SK-N-DZ (cell line): ENCODE measurements at regions not wholly inside any gene's neighbourhood (a gene's known extent, or its start where the extent isn't known, plus 50 kb on each side); places are given as distances from the start of the nearest gene placed in this dataset.
"Not testable (repeated sequence)": the region's sequence is repeated elsewhere in the genome, so short reads cannot be mapped to it uniquely, and the experiment has no call there.

ENCODE experiments used
- DNase-seq: peaks from one replicate; pipeline ENCODE4 v3.0.0-alpha.2; 2015; ENCODE audit warnings: low spot score

DNA sequence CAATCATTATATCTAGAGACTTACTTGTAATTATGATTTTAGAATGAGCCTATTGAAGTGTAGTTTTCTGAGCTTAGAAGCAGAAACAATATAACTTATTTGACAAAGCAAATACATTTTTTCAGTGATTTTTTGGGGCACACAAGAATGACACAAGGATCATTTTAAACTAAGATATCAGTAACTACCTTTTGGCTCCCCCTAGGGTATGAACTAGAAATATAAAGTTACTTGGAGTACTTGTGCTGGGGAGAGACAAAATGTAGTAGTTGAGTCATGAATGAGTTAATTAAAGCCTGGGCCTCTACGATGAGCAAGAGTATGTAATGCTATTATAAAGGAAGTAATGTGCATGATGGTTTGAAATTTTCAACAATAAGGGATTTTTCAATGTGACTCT is 1244.1 kb upstream of the ACO1 start:
- DNase-seq, result peak; percentile 8

DNA sequence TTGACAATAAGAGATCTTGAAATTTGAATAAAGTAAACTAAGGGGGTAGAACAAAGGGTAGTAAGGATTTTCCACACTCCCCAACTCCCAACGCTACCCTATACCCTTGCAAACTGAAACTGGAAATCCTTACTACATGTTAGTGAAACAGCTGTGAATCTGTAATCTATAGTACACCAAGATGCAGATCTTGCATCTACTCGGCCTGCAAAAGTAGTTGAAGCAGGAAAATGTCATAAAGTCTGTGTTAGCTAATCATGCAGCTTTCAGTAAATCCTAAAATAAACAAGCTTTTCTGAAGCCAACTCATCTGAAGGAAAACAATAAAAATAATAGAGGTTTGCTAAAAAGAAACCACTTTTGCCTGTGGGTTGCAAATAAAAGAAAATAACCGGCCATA is 1242.0 kb upstream of the ACO1 start:
- no peak for DNase-seq

DNA sequence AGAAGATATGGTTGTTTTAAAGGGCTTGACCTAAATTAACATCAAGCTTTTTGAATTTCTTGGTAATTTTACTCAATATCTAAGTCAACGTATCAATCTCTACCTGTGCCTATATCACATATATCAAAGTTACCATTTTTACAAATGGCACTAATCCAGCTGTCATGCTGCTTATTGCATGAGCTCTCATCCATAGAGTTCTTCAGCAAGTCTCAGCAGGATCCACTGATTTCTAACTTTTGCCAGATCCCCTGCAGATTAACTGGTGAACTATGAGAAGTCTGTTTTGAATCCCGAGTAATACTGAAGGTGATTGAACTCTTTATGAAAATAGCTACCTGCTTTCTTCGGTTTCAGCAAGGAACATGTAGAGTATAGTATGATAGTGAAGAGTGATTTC is 1239.8 kb upstream of the ACO1 start:
- no peak for DNase-seq

DNA sequence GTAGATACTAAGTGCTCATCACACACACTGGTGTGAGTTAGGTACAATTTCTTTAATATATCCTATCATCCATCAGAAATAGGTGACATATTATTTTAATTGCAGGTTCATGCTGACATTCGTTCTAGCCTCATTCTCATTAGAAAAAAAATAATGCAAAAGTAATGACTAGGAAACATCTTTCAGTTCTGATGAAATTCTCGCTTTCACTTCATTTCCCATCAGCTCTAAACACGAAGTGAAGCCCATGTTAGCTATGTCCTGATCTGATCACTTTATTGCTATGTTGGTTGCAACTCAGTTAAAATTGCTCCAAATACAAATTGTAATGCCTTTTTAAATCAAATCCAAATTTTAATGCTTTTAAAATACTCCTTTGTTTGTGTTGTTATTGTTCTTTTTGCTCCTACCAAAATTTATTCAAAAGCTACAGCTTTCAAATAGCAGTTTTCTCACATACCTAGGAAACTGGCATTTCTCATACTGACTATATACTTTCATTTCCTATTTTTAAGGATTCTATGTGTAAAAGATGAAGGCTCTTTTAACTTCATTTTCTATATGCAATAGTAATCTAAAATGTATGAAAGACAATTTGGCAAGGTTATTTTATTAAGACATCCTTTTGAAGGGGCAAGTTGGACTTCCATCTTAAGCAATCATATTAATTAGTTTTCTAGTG is 1237.8 kb upstream of the ACO1 start:
- DNase-seq, result no peak

DNA sequence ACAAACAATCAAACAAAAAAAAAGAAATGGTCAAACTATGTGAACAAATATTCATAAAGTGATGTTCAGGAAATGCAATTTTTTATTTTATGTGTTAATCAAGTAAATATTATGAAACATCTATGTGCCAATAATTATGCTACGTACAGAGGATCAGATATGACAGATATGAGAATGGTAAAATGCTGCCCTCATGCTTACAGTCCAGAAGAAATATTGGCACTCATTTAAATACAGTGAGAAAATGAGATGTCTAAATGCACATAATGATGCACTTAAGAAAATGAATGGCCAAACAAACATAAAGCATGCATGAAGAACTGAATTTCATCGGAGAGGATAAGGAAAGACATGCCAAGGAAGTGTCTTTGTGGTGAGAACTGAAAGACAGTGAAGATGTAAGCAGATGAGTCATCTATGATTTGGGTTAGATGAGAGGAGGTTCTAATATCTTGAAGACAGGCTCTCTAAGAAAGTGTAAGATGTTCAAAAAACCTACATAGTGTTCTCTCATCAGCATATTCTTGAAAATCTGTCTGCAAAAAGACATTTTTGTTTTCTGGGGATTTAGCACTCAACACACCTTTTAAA is 1231.1 kb upstream of the ACO1 start:
- no peak for DNase-seq

DNA sequence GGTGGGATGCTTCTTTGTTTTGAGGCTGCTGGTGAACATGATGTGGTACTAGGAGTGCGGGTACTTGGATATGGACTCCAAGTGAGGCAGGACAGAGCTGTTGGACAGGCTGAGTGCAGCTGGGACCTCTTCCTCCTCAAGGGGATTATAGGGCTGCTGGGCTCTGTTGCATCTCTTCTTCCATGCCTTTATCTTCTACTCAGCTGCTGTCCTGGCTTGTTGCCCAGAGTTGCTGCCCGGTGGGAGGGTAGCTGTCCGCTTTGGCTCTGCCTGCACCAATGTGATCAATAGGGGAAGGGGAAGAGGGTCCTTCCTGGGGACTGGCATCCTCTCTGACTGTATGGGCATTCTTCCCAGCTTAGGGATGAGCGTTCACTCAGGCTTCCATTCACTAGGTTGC is 1217.9 kb upstream of the ACO1 start:
- DNase-seq, result no peak

DNA sequence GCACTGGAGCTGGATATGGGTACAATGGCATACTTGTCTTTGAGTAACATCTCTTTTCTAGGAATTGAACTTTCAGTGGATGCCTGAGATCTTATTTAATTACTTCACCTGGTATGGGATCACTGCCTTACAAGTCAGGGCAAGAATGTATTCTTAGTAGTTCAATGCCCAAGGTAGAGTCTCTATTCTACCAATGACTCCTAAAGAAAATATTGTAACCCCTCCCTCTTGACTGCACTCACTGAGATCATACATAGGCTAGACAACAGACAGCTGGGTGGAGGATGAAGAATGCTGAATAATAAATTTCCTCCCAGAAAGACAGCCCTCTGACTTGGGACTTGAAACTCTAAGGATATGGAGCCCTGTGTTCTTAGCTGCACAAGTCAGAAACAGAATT is 1216.3 kb upstream of the ACO1 start:
- no peak for DNase-seq

DNA sequence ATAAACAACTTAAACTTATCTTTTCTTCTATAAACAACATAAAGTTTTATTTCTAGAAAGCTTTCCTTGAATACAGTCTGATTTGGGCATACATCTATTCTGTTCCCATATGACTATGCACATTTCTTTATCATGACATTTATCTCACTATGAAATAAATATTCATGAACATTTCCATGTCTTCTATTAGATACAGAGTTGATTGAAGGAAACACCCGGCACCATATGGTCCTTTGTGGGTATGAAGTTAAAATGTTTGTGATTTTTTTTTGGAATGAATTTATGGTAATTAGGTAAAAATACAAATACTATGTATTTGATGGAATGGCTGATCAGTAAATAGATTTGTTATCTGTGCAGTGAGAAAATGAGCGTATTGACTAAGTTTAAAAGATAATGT is 1209.8 kb upstream of the ACO1 start:
- no peak for DNase-seq

DNA sequence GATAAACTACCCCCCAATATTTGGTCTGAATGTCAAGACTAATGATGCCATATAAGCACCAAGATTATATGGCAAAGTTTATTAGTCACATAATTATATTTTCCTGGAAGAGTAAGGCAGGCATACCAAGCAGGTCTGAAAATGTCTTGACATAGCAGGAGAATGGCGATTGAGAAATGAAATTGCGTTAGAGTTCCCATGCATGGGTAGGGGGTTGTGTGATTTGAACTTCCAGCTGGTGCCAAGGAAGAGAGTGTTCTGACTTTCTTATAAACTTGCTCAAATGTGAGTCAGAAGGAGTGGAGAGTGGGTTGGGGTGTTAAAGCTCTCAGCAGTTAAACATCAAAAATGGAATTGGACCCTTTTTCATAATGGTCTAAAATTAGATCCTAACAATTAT is 1200.6 kb upstream of the ACO1 start:
- no peak for DNase-seq

DNA sequence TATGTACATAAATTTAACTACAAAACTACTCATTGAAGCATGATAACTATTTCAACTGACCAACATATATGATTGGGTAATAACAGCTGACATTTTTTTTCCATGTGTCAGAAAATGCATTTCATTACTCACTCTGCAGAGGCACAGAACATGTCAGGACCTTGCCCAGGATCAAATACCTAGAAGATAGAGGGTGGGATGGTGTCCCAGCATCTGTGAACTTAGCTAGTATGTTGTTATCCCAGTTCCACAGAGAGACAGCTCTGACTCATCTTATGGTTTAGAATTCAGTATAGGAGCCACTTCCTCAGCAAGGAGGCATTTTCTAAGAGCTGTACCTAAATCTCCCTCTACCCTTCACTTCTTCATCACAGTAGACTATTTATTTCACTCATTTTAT is 1198.6 kb upstream of the ACO1 start:
- DNase-seq, result no peak

DNA sequence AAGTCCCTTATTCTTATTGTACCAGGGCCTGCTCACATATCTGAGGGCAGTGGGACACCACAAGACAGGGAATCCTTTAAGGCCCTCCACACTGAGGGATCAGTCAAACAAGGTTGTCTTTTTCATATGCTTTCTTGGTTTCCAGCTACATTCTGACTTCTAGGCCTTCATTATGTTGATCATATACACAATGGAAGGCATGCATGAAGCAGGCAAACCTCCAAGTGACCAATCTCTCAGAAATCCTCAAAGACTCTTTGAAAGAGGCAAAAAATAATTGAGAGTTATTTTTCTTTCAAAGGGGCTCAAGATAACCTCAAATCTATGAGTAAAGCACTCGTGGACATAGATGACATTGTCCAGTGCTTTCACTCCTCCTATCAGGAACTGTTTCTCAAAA is 1195.9 kb upstream of the ACO1 start:
- no peak for DNase-seq

DNA sequence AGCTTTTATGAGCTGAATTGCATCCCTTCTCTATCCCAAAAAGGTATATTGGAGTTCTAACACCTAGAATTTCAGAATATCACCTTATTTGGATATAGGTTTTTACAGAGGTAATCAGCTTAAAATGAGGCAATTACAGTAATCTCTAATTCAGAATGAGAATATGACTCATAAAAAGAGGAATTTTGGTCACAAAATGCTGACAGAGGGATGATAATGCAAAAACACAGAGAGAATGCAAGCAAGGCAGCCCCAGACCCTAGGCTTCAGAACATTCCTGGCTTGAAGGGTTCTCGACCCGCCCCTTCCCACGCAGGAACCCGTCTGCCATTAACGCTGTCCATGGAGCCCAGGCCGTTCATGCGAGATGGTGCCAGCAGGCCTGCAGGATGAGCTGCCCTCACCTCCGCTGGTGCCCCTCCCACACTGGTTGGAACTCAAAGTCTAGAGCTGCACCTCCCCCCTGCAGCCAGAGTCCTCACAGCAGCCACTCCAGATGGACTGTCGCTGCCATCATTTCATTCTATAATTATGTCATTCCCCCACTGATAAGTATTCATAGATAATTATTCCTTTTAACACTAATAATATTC is 1173.4 kb upstream of the ACO1 start:
- no peak for DNase-seq

DNA sequence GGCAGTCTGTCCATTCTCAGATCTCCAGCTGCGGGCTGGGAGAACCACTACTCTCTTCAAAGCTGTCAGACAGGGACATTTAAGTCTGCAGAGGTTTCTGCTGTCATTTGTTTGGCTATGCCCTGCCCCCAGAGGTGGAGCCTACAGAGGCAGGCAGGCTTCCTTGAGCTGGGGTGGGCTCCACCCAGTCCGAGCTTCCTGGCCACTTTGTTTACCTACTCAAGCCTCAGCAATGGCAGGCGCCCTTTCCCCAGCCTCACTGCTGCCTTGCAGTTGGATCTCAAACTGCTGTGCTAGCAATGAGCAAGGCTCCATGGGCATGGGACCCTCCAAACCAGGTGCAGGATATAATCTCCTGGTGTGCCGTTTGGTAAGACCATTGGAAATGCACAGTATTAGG is 1154.5 kb upstream of the ACO1 start:
- not testable (repeated sequence) for DNase-seq

DNA sequence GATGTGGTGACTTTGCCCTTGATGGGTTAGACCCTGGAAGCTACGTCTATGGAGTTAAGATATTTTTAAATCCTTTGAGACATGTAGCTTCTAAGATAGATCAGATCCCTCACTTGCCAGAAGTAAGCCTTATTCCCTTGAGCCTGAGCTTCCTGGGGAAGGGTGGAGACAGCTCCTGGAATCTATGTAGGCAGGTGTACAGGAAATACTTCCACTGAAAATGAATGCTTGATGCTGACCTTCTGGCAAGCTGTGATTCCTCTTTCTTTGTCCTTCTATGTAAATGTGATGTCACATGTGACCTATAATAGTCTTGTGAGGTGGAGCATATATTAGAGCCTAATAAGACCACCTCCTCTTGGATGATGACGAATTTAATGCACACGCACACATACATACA is 1152.0 kb upstream of the ACO1 start:
- DNase-seq, result no peak

DNA sequence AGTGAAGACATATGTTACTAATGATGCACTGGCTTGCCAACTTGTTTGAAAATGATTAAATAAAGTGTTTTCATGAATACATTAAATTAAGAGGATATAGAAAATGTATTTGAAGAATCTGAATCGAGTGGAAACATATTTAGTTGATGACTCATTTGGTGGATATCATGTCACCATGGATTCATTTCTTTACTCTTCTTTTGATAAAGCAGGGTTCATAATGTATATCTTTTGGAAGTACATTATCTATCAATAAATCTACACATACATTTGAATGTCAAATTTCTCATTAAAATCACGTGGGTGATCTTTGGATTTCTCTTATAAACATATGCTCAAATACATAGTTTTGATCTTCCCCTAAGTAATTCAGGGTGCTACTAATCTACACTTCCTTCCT is 1148.1 kb upstream of the ACO1 start:
- DNase-seq, result no peak

DNA sequence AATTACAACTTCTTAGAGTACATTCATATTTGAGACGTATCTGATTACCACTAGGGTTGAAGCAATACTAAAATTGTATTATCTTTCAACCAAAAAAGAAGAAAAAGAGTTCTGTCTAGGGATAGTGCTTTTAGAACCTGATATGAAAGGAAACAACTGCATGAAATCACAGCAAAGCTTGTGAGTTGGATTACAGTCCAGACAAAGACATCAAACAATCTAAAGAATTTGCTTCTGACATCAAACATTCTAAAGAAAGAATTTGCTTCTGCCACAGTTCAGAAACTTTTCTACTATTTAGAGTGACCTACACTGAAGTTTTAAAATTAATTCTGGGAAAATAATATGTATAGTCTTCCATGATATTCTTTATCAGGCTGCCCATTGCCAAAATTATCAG is 1141.1 kb upstream of the ACO1 start:
- no peak for DNase-seq

DNA sequence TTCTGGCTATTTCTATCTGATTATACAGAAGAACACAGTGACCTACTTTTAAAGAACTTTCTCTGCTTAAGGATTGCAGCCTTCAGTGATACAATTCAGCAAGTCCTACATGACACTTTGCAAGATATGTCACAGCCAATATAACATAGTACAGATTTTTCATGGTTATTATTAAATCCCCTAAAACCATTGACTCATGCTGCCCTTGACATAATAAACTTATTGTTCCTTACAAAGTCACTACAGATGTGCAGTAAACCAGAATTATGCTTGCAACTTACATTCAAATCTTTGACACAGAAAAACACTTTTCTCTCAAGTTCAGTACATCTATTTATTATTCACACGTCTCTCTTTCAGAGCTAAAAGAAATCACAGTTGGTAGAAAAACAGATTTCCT is 1136.3 kb upstream of the ACO1 start:
- no peak for DNase-seq

DNA sequence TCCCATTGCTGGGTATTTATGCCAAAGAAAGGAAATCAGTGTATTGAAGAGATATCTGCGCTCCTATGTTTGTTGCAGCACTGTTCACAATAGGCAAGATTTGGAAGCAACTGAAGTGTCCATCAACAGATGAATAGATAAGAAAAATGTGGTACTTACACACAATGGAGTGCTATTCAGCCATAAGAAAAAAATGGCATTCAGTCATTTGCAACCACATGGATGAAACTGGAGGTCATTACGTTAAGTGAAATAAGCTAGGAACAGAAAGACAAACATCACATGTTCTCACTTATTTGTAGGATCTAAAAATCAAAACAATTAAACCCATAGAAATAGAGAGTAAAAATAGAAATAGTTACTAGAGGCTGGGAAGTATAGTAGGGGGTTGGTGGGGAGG is 1133.1 kb upstream of the ACO1 start:
- no peak for DNase-seq

DNA sequence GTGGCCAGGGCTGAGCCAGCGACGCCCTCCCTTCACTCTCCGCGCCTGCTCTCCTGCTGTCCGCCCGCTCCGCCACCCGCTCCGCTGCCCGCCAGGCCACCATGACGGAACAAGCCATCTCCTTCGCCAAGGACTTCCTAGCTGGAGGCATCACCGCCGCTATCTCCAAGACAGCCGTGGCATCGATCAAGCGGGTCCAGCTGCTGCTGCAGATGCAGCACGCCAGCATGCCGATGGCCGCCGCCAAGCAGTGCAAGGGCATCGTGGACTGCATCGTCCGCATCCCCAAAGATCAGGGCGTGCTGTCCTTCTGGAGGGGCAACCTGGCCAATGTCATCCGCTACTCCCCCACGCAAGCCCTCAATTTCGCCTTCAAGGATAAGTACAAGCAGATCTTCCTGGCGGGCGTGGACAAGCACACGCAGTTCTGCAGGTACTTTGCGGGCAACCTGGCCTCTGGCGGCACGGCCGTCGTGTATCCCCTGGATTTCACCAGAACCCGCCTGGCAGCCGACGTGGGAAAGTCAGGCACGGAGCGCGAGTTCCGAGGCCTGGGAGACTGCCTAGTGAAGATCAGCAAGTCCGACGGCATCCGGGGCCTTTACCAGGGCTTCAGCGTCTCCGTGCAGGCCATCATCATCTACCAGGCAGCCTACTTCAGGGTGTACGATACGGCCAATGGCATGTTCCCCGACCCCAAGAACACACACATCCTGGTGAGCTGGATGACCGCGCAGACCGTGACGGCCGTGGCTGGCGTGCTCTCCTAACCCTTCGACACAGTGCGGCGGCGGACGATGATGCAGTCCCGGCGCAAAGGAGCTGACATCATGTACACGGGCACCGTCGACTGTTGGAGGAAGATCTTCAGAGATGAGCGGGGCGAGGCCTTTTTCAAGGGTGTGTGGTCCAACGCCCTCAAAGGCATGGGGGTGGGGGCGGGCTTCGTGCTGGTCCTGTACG is 1130.4 kb upstream of the ACO1 start:
- no peak for DNase-seq

DNA sequence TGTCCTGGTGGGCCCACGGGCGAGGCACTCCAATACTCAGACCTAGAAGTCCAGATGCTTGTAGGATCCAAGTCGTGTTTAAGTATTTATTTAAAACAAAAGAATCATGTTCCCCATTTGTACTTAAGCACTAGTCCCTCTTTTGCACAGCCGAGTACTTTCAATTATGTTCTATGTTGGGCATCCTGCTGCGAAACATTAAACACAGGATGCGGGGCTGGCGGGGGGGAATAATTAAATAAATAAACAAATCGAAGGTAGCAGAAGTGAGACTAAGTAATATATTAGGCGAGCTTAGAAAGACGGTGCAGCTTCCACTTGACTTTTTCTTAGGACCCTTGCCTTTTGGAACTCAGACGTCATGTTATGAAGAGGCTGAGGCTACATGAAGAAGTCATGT is 1129.2 kb upstream of the ACO1 start:
- DNase-seq, result no peak

DNA sequence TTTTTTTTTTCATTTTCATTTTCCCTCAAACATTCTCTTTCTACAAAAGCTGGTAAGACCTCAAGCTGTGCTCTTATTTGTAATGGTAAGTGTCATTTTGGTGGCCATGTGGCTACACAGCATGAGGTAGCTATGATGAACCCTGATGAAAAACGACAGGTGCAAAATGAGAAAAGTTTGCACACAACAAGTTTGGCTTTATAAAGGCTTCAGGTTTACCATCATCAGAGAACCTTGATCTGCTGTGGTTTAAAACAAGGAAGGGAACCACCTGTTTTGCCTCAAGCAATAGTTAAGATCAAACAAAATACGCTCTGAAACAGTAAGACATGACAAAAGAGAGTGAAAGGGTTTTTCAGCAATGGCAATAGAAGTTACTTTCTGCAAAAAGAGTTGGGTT is 1124.6 kb upstream of the ACO1 start:
- DNase-seq, result no peak
